H9 (cell line): ENCODE measurements at regions not wholly inside any gene's neighbourhood (a gene's known extent, or its start where the extent isn't known, plus 50 kb on each side); places are given as distances from the start of the nearest gene placed in this dataset.
A peak's percentile ranks its signal among the peaks of the same experiment; 100 is the strongest.

Experiments
- DNase-seq: peaks from one replicate; pipeline ENCODE4 v3.0.0-alpha.2; 2017
- H2AFZ ChIP-seq: one replicate; pipeline ENCODE4 v1.6.1; 2013; ENCODE audit warnings: mild to moderate bottlenecking, low read length, control low read depth, moderate library complexity
- H2AK5ac ChIP-seq: 2 replicates; pipeline ENCODE4 v1.6.1; 2013; ENCODE audit warnings: low read length, control low read depth, mixed read lengths; ENCODE audit not compliant: insufficient read length
- H2BK120ac ChIP-seq: one replicate; pipeline ENCODE4 v1.6.1; 2013; ENCODE audit warnings: low read depth, mild to moderate bottlenecking, low read length, control low read depth, inconsistent platforms; ENCODE audit not compliant: poor library complexity, severe bottlenecking
- H2BK12ac ChIP-seq: 2 replicates; pipeline ENCODE4 v1.6.1; 2013; ENCODE audit warnings: low read length, control low read depth, mixed read lengths, low read depth; ENCODE audit not compliant: insufficient read length
- H2BK15ac ChIP-seq: 2 replicates; pipeline ENCODE4 v1.6.1; 2013; ENCODE audit warnings: low read depth, low read length, control low read depth
- H2BK20ac ChIP-seq: one replicate; pipeline ENCODE4 v1.6.1; 2013; ENCODE audit warnings: low read depth, mild to moderate bottlenecking, low read length, control low read depth, inconsistent platforms; ENCODE audit not compliant: poor library complexity, severe bottlenecking
- H2BK5ac ChIP-seq: 2 replicates; pipeline ENCODE4 v1.6.1; 2013; ENCODE audit warnings: low read length, control low read depth, mixed read lengths; ENCODE audit not compliant: insufficient read length
- H3K14ac ChIP-seq: 2 replicates; pipeline ENCODE4 v1.6.1; 2013; ENCODE audit warnings: low read length, control low read depth; ENCODE audit not compliant: insufficient read depth
- H3K18ac ChIP-seq: 2 replicates; pipeline ENCODE4 v1.6.1; 2013; ENCODE audit warnings: low read depth, mild to moderate bottlenecking, mixed read lengths, low read length, control low read depth; ENCODE audit not compliant: insufficient read length
- H3K23ac ChIP-seq: 2 replicates; pipeline ENCODE4 v1.6.1; 2013; ENCODE audit warnings: low read length, control low read depth, mixed read lengths, low read depth; ENCODE audit not compliant: insufficient read length
- H3K23me2 ChIP-seq: 2 replicates; pipeline ENCODE4 v1.6.1; 2013; ENCODE audit warnings: low read depth, mild to moderate bottlenecking, mixed read lengths, low read length, control low read depth; ENCODE audit not compliant: insufficient read length, poor library complexity, severe bottlenecking
- H3K27ac ChIP-seq: 2 replicates; pipeline ENCODE4 v1.5.1; 2013; ENCODE audit warnings: low read length, control low read depth, mixed read lengths, low read depth; ENCODE audit not compliant: insufficient read length
- H3K27me3 ChIP-seq: 2 replicates; pipeline ENCODE4 v1.6.1; 2013; ENCODE audit warnings: low read length, control low read depth, inconsistent platforms; ENCODE audit not compliant: insufficient read depth
- H3K4ac ChIP-seq: 2 replicates; pipeline ENCODE4 v1.6.1; 2013; ENCODE audit warnings: low read depth, mild to moderate bottlenecking, control low read depth, inconsistent platforms, low read length, moderate library complexity
- H3K4me1 ChIP-seq: 2 replicates; pipeline ENCODE4 v1.6.1; 2013; ENCODE audit warnings: low read length, control low read depth, inconsistent platforms; ENCODE audit not compliant: insufficient read depth
- H3K4me2 ChIP-seq: 2 replicates; pipeline ENCODE4 v1.6.1; 2013; ENCODE audit warnings: low read length, control low read depth, mixed read lengths; ENCODE audit not compliant: insufficient read length, insufficient read depth
- H3K56ac ChIP-seq: 2 replicates; pipeline ENCODE4 v1.6.1; 2013; ENCODE audit warnings: low read depth, mild to moderate bottlenecking, mixed read lengths, low read length, control low read depth; ENCODE audit not compliant: insufficient read length
- H3K79me1 ChIP-seq: 2 replicates; pipeline ENCODE4 v1.6.1; 2013; ENCODE audit warnings: low read depth, mild to moderate bottlenecking, moderate library complexity, low read length, control low read depth, inconsistent platforms; ENCODE audit not compliant: insufficient read depth, poor library complexity, severe bottlenecking
- H3K79me2 ChIP-seq: 2 replicates; pipeline ENCODE4 v1.6.1; 2013; ENCODE audit warnings: low read length, control low read depth, inconsistent platforms; ENCODE audit not compliant: insufficient read depth
- H3K9ac ChIP-seq: 2 replicates; pipeline ENCODE4 v1.6.1; 2013; ENCODE audit warnings: low read length, control low read depth, mixed read lengths; ENCODE audit not compliant: insufficient read length; ENCODE audit errors: extremely low read depth
- H3K9me3 ChIP-seq: one replicate; pipeline ENCODE4 v1.6.1; 2013; ENCODE audit warnings: low read depth, low read length, inconsistent platforms; ENCODE audit not compliant: control insufficient read depth
- H3T11ph ChIP-seq: one replicate; pipeline ENCODE4 v1.6.1; 2013; ENCODE audit warnings: mild to moderate bottlenecking, low read length, control low read depth, inconsistent platforms
- H4K20me1 ChIP-seq: one replicate; pipeline ENCODE4 v1.6.1; 2013; ENCODE audit not compliant: control insufficient read depth, insufficient read length, insufficient read depth
- H4K5ac ChIP-seq: 2 replicates; pipeline ENCODE4 v1.6.1; 2013; ENCODE audit warnings: low read depth, mild to moderate bottlenecking, mixed read lengths, low read length, control low read depth; ENCODE audit not compliant: insufficient read length
- H4K8ac ChIP-seq: replicated peaks from 2 replicates; pipeline ENCODE4 v1.6.1; 2013; ENCODE audit warnings: low read length, control low read depth, mixed read lengths, low read depth; ENCODE audit not compliant: insufficient read length
- H4K91ac ChIP-seq: 2 replicates; pipeline ENCODE4 v1.6.1; 2013; ENCODE audit warnings: low read depth, mild to moderate bottlenecking, moderate library complexity, mixed read lengths, low read length, control low read depth; ENCODE audit not compliant: insufficient read length
- H3K27ac Mint-ChIP-seq, 3 experiments: 2 replicates in 2 of 3; 3 replicates in 1 of 3; pipeline ENCODE4 v1.8.0; 2020 to 2021; ENCODE audit warnings: mixed read lengths in 3 of 3, mild to moderate bottlenecking in 1 of 3, moderate library complexity in 1 of 3
- H3K27me3 Mint-ChIP-seq: 2 replicates; pipeline ENCODE4 v1.8.0; 2021; ENCODE audit warnings: low read depth, mild to moderate bottlenecking, moderate library complexity, mixed read lengths
- H3K36me3 Mint-ChIP-seq, 3 experiments: 2 replicates in 2 of 3; 3 replicates in 1 of 3; pipeline ENCODE4 v1.8.0; 2020 to 2021; ENCODE audit warnings: low read depth in 3 of 3, mixed read lengths in 3 of 3; ENCODE audit not compliant: insufficient read depth in 1 of 3
- H3K4me1 Mint-ChIP-seq, 2 experiments: 2 replicates each; pipeline ENCODE4 v1.8.0; 2020; ENCODE audit warnings: mixed read lengths in 2 of 2
- H3K4me3 Mint-ChIP-seq, 2 experiments: 2 replicates in 1 of 2; 3 replicates in 1 of 2; pipeline ENCODE4 v1.8.0; 2020 to 2021; ENCODE audit warnings: mild to moderate bottlenecking in 2 of 2, mixed read lengths in 2 of 2, moderate library complexity in 1 of 2
- H3K9me3 Mint-ChIP-seq, 2 experiments: 2 replicates in 1 of 2; 3 replicates in 1 of 2; pipeline ENCODE4 v1.8.0; 2020; ENCODE audit warnings: mild to moderate bottlenecking in 2 of 2, mixed read lengths in 2 of 2, moderate library complexity in 1 of 2
- CTCF ChIP-seq: fragments of 200-600 bp; sonication (generic); conservative IDR thresholded peaks from 3 replicates; pipeline ENCODE4 v1.8.0; 2021; ENCODE audit warnings: antibody characterized with exemption, mild to moderate bottlenecking
- WGBS: extraction: QIAGEN DNeasy Blood & Tissue Kit; methylation state at CpG from one replicate; pipeline ENCODE4 v1.1.7; 2013; ENCODE audit warnings: missing lambda C conversion rate, low lambda C conversion rate, mixed read lengths; ENCODE audit not compliant: insufficient read length; ENCODE audit errors: extremely low coverage; 5-methylcytosine and 5-hydroxymethylcytosine counted together

GRCh38 chr3:33954956-33955355 lies 156.5 kb downstream of the PDCD6IP start:
- no CpG with 5 or more reads among the region's 3 CpGs for WGBS
- H3K4me1 ChIP-seq: peaks cover 7% of the 10 kb centered on the region; the same call in 1 of the 2 replicates
- no peak overlapping the region for H4K91ac ChIP-seq
- H3K18ac ChIP-seq: no peak overlapping the region
- no peak overlapping the region for H3T11ph ChIP-seq
- peak; percentile 63 for TF ChIP-seq CTCF
- no peak overlapping the region for H3K23ac ChIP-seq
- no peak overlapping the region for H3K27ac ChIP-seq
- H3K9me3 ChIP-seq: no peaks in the 10 kb centered on the region
- H3K4ac ChIP-seq: no peak overlapping the region
- H2AFZ ChIP-seq: no peak overlapping the region
- Mint-ChIP-seq H3K4me3 (no peak overlapping the region), H3K36me3 (no peaks in the 10 kb centered on the region), H3K27ac (no peak overlapping the region; a peak in 1 of 7 replicates), H3K4me1 (peaks cover 8 to 9% of the 10 kb centered on the region in 2 experiments), H3K9me3 (no peaks in the 10 kb centered on the region), H3K27me3 (no peaks in the 10 kb centered on the region)
- no peak overlapping the region for H2BK12ac ChIP-seq
- no peak overlapping the region for H2BK15ac ChIP-seq
- no peaks in the 10 kb centered on the region for H3K79me2 ChIP-seq
- H4K5ac ChIP-seq: no peak overlapping the region
- H3K14ac ChIP-seq: no peak overlapping the region; the same call in 1 of the 2 replicates
- no peak overlapping the region for H3K4me2 ChIP-seq
- no peak overlapping the region for H4K8ac ChIP-seq
- H3K23me2 ChIP-seq: no peaks in the 10 kb centered on the region
- no peaks in the 10 kb centered on the region for H3K27me3 ChIP-seq
- H2BK120ac ChIP-seq: no peak overlapping the region
- no peak overlapping the region for H2BK20ac ChIP-seq
- no peaks in the 10 kb centered on the region for H4K20me1 ChIP-seq
- H3K56ac ChIP-seq: no peak overlapping the region
- no peak overlapping the region for H2BK5ac ChIP-seq
- peak; percentile 37 for DNase-seq
- H3K79me1 ChIP-seq: no peaks in the 10 kb centered on the region
- no peak overlapping the region for H3K9ac ChIP-seq
- no peak overlapping the region for H2AK5ac ChIP-seq
